Spleen (tissue), 11 donors: ENCODE measurements at regions not wholly inside any gene's neighbourhood (a gene's known extent, or its start where the extent isn't known, plus 50 kb on each side); places are given as distances from the start of the nearest gene placed in this dataset.

Experiments used
- DNase-seq: peaks from one replicate; pipeline ENCODE4 v3.0.0-alpha.2; 2020
- H3K27ac ChIP-seq, 8 donors: fragments of 200-600 bp; sonication (generic) in 7 of 8; 1 replicate in 4 of 8; 2 replicates in 4 of 8; pipeline versions ENCODE4 v1.5.0 to v1.8.0; 2016 to 2021; ENCODE audit warnings: inconsistent platforms in 4 of 8, mild to moderate bottlenecking in 4 of 8, moderate library complexity in 1 of 8
- H3K27me3 ChIP-seq, 7 donors: fragments of 200-600 bp; sonication (generic) in 6 of 7; replicated peaks in 1 of 7; 1 replicate in 4 of 7; 2 replicates in 3 of 7; pipeline versions ENCODE4 v1.5.0 to v1.8.0; 2016 to 2021; ENCODE audit warnings: inconsistent platforms in 3 of 7, mild to moderate bottlenecking in 1 of 7
- H3K36me3 ChIP-seq, 6 donors: fragments of 200-600 bp; sonication (generic) in 5 of 6; 1 replicate in 4 of 6; 2 replicates in 2 of 6; pipeline versions ENCODE4 v1.5.0 to v1.8.0; 2016 to 2021; ENCODE audit warnings: inconsistent platforms in 2 of 6
- H3K4me1 ChIP-seq, 6 donors: fragments of 200-600 bp; sonication (generic) in 5 of 6; 1 replicate in 3 of 6; 2 replicates in 3 of 6; pipeline versions ENCODE4 v1.5.0 to v1.8.0; 2016 to 2021; ENCODE audit warnings: inconsistent platforms in 3 of 6
- H3K4me3 ChIP-seq, 8 donors: fragments of 200-600 bp; sonication (generic) in 7 of 8; 1 replicate in 4 of 8; 2 replicates in 4 of 8; pipeline versions ENCODE4 v1.5.0 to v1.8.0; 2016 to 2021; ENCODE audit warnings: inconsistent platforms in 4 of 8, mild to moderate bottlenecking in 4 of 8, moderate library complexity in 2 of 8
- H3K9me3 ChIP-seq, 8 donors: fragments of 200-600 bp; sonication (generic) in 7 of 8; 1 replicate in 4 of 8; 2 replicates in 4 of 8; pipeline versions ENCODE4 v1.5.0 to v1.8.0; 2016 to 2021; ENCODE audit warnings: inconsistent platforms in 4 of 8
- POLR2A ChIP-seq, 3 donors: fragments of 450-650 bp; IDR thresholded peaks; one replicate each; pipeline ENCODE4 v1.5.1; 2017; ENCODE audit warnings: antibody characterized with exemption in 3 of 3, mild to moderate bottlenecking in 1 of 3
- POLR2AphosphoS5 ChIP-seq, 3 donors: sonication (generic); formaldehyde crosslinking; IDR thresholded peaks; one replicate each; pipeline ENCODE4 v1.5.1; 2017; ENCODE audit warnings: antibody characterized with exemption in 3 of 3
- WGBS, 5 donors: extraction: QIAGEN DNeasy Blood & Tissue Kit in 3 of 5; methylation state at CpG; one replicate each; pipeline versions ENCODE4 v1.1.5 to v1.1.7; 2013 to 2018; 5-methylcytosine and 5-hydroxymethylcytosine counted together
- intact Hi-C: fragments of 100-400 bp; cut with DNase I; formaldehyde crosslinking; loops from one replicate; pipeline ENCODE4 v1.15.0; 2023; ENCODE audit warnings: low total_unique reads
- TF ChIP-seq, protein P1 (sequence below), 11 experiments: fragments of 200-600 bp in 7 of 11; fragments of 450-650 bp in 4 of 11; sonication (generic) in 4 of 11; IDR thresholded peaks in 8 of 11; conservative IDR thresholded peaks in 3 of 11; 1 replicate in 7 of 11; 2 replicates in 4 of 11; pipeline versions ENCODE4 v1.4.0 to v1.8.0; 2016 to 2021; ENCODE audit warnings: antibody characterized with exemption in 11 of 11, inconsistent platforms in 4 of 11, mild to moderate bottlenecking in 1 of 11
- donor health status: healthy with polysubstance abuse.
- donor health status: DM: no; HTN: no; CAD: no; lungs with moderate emphysema.
- donor health status: DM: no; HTN: no; CAD: no.
- donor health status: Bipolar disorder and iron deficiency.
- donor health status: healthy.
- donor health status: DM: no; HTN: no; CAD: no.
- donor health status: DM: yes; HTN: yes; CAD: no.

DNA sequence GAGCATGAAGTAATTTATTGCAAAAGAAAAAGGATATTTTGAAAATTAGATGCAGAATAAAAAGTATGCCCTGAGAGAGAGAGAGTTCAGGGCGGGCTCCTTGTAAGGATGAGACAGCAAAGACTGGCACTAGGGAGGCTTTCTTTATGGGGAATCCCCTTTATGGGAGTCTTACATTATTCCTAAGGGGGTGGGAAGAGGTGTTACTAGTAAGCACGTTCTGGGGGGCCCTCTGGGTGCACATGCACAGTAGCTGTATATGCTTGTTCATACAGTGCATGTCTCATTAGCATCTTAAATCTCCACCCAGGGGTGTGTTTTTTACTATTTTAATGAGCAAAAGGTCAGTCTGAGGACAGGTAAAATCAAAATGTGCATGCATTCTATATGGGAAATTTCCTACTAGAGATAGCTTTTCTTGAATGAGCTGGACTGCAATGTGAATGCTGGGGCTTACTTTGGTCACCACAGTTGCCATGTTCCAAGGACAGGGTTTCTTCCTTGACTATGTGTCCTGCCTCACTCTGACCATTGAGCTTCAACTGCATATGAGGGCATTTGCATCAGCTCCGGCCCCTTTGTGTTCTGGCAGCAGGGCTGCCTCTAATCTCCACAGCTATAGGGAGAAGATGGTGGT lies 614.1 kb downstream of the NUF2 start:
- intact Hi-C loops: no loop called here
- H3K27me3 ChIP-seq: no peaks in the 10 kb centered on the region
- no peak overlapping the region for H3K27ac ChIP-seq

DNA sequence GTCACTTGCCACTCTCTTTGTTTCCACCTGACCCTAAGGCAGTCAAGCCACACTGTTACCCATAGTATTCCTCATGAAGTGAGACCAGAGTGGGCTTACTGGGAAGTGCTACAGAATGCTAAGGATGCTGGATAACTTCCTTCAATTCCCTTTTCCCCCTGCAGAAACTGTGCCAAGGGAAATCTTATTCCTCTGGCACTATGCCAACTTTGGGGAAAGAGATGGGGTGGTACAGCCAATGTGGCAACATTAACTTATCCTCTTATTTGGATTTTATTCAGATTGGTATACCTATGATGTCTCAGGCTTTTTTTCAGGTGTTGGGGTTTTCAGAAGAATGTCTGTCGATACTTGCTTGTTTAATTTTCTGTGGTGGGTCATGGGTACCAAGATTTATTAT lies 599.4 kb upstream of the PBX1 start:
- H3K9me3 ChIP-seq: peaks cover 0 to 69% (median 56%) of the 10 kb centered on the region in 8 donors
- H3K4me3 ChIP-seq: no peak overlapping the region
- TF ChIP-seq, protein P1, sequence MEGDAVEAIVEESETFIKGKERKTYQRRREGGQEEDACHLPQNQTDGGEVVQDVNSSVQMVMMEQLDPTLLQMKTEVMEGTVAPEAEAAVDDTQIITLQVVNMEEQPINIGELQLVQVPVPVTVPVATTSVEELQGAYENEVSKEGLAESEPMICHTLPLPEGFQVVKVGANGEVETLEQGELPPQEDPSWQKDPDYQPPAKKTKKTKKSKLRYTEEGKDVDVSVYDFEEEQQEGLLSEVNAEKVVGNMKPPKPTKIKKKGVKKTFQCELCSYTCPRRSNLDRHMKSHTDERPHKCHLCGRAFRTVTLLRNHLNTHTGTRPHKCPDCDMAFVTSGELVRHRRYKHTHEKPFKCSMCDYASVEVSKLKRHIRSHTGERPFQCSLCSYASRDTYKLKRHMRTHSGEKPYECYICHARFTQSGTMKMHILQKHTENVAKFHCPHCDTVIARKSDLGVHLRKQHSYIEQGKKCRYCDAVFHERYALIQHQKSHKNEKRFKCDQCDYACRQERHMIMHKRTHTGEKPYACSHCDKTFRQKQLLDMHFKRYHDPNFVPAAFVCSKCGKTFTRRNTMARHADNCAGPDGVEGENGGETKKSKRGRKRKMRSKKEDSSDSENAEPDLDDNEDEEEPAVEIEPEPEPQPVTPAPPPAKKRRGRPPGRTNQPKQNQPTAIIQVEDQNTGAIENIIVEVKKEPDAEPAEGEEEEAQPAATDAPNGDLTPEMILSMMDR (IDR thresholded peaks at IDR 0.05 in 8 of 11, conservative IDR thresholded peaks at IDR 0.05 in 3 of 11): no peak
- no peak for TF ChIP-seq POLR2AphosphoS5 (IDR thresholded peaks at IDR 0.05)
- no peak for TF ChIP-seq POLR2A (IDR thresholded peaks at IDR 0.05)
- WGBS, 5 donors: 91 to 97% (median 93%) methylated on average over 1 of the region's 1 CpG
- no peak overlapping the region for H3K27ac ChIP-seq
- H3K36me3 ChIP-seq: no peaks in the 10 kb centered on the region
- no peaks in the 10 kb centered on the region for H3K4me1 ChIP-seq
- H3K27me3 ChIP-seq: no peaks in the 10 kb centered on the region
- no peak for DNase-seq
- intact Hi-C loops: no loop called here

More for the DNA sequence above, 614.1 kb downstream of the NUF2 start:
- TF ChIP-seq POLR2AphosphoS5 (IDR thresholded peaks at IDR 0.05): no peak
- TF ChIP-seq POLR2A (IDR thresholded peaks at IDR 0.05): no peak
- TF ChIP-seq, protein P1 (IDR thresholded peaks at IDR 0.05 in 8 of 11, conservative IDR thresholded peaks at IDR 0.05 in 3 of 11): no peak
- WGBS, 5 donors: 67 to 78% (median 75%) methylated on average over 3 of the region's 3 CpGs
- Histone ChIP-seq H3K9me3 (peaks cover 0 to 6% (median 0%) of the 10 kb centered on the region in 8 donors), H3K4me3 (no peak overlapping the region), H3K36me3 (no peaks in the 10 kb centered on the region), H3K4me1 (no peaks in the 10 kb centered on the region)
- DNase-seq: no peak

DNA sequence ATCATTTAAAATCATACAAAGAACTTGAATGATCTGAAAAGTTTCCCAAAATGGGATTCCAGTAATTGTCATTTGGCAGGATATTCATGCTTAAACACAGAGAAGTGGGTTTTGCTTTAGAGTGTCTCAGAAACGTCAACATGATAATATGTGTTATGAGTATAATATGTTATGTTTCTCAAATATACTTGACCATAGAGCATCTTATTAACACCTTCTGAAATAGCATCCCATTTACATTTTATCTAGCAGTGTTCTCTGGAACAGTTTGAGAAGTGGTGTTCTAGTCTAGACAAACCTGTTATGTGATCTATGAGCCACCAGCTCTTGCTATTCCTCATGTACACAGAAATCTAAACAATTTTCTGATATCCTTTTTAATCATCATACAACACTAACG lies 588.8 kb upstream of the PBX1 start:
- Histone ChIP-seq H3K4me3 (no peak overlapping the region), H3K36me3 (no peaks in the 10 kb centered on the region), H3K27ac (no peak overlapping the region), H3K27me3 (no peaks in the 10 kb centered on the region), H3K4me1 (no peaks in the 10 kb centered on the region), H3K9me3 (peaks cover 0 to 23% (median 16%) of the 10 kb centered on the region in 8 donors)
- DNase-seq: no peak
- intact Hi-C loops: no loop called here
- TF ChIP-seq POLR2A (IDR thresholded peaks at IDR 0.05) (no peak), POLR2AphosphoS5 (IDR thresholded peaks at IDR 0.05) (no peak)
- TF ChIP-seq, protein P1 (IDR thresholded peaks at IDR 0.05 in 8 of 11, conservative IDR thresholded peaks at IDR 0.05 in 3 of 11): no peak
- 57 to 82% (median 73%) methylated on average over 2 of the region's 2 CpGs for WGBS, 5 donors

DNA sequence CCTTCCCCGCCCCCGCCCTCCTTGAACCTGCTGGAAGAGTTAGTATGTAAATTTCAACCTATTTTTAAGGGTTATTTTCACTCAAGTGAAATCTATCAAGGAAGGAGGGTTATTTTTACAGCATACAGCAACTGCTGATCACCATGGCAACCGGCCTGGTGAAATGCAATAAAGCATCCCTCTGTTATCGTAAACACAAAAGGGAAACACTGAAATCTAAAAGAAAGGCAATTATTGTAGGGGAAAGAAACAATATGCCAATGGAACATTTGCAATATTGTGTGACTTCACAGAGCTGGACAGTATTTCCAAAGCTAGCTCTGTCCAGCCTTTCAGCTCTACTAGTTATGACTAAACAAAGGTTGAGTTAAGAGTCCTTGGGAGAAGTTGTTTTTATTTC lies 588.3 kb upstream of the PBX1 start:
- Histone ChIP-seq H3K36me3 (no peaks in the 10 kb centered on the region), H3K9me3 (peaks cover 0 to 17% (median 10%) of the 10 kb centered on the region in 8 donors), H3K27ac (no peak overlapping the region), H3K4me3 (no peak overlapping the region), H3K27me3 (no peaks in the 10 kb centered on the region), H3K4me1 (no peaks in the 10 kb centered on the region)
- TF ChIP-seq POLR2A (IDR thresholded peaks at IDR 0.05) (no peak), POLR2AphosphoS5 (IDR thresholded peaks at IDR 0.05) (no peak)
- TF ChIP-seq, protein P1 (IDR thresholded peaks at IDR 0.05 in 8 of 11, conservative IDR thresholded peaks at IDR 0.05 in 3 of 11): no peak
- DNase-seq: no peak
- intact Hi-C loops: no loop called here
- 76 to 86% (median 79%) methylated on average over 4 of the region's 4 CpGs for WGBS, 5 donors
